ENCODE measurements at regions not wholly inside any gene's neighbourhood (a gene's known extent, or its start where the extent isn't known, plus 50 kb on each side); places are given as distances from the start of the nearest gene placed in this dataset.

GRCh38 chr1:114286960-114287359 is 133.3 kb upstream of the SYT6 start:
- no peaks in the 10 kb centered on the region for H4K20me1 ChIP-seq (ENCODE audit: control insufficient read depth, extremely low read depth, insufficient read depth, low read length)
- H3K9ac ChIP-seq (ENCODE audit: control insufficient read depth, extremely low read depth, insufficient read depth, low read length), result no peak overlapping the region
- dilution Hi-C loops (cut with MboI; ENCODE audit: extremely low pct_ligation_motif_present, low sequenced_read_pairs), result no loop called here
- FAIRE-seq (no peak), DNase-seq (ENCODE audit: low read depth, low spot score) (no peak)
- TF ChIP-seq CTCF (optimal IDR thresholded peaks at IDR 0.05 in 1 of 3, IDR thresholded peaks at IDR 0.05 in 1 of 3, conservative IDR thresholded peaks at IDR 0.05 in 1 of 3; ENCODE audit: extremely low read depth in 1 of 3, insufficient read depth in 2 of 3, low read length in 3 of 3) (no peak), EZH2 (IDR thresholded peaks at IDR 0.05; ENCODE audit: low read length) (no peak)
- H3K9me1 ChIP-seq (ENCODE audit: control insufficient read depth, extremely low read depth, insufficient read depth, low read length), result no peaks in the 10 kb centered on the region
- H3K4me1 ChIP-seq (ENCODE audit: control insufficient read depth, extremely low read depth, insufficient read depth, low read length), result no peaks in the 10 kb centered on the region
- H3K27me3 ChIP-seq (ENCODE audit: control insufficient read depth, extremely low read depth, insufficient read depth, low read length), result no peaks in the 10 kb centered on the region
- H3K36me3 ChIP-seq (ENCODE audit: control insufficient read depth in 2 of 2, extremely low read depth in 1 of 2, insufficient read depth in 2 of 2, low read length in 2 of 2), result no peaks in the 10 kb centered on the region
- no peak overlapping the region for H3K4me3 ChIP-seq (ENCODE audit: control insufficient read depth in 2 of 3, extremely low read depth in 1 of 3, insufficient read depth in 2 of 3, low read depth in 1 of 3, low read length in 3 of 3)
- no peak overlapping the region for H3K4me2 ChIP-seq (ENCODE audit: control insufficient read depth, extremely low read depth, insufficient read depth, low read depth, low read length)
- no peak overlapping the region for H3K27ac ChIP-seq (ENCODE audit: control insufficient read depth, insufficient read depth, low read length)
- no peaks in the 10 kb centered on the region for H3K79me2 ChIP-seq (ENCODE audit: control insufficient read depth, insufficient read depth, low read length)
- H2AFZ ChIP-seq (ENCODE audit: control insufficient read depth, low read length), result no peak overlapping the region
- H3K9me3 ChIP-seq (ENCODE audit: control insufficient read depth, low read depth, low read length), result no peaks in the 10 kb centered on the region

GRCh38 chr1:114286179-114286578 is 132.5 kb upstream of the SYT6 start:
- no peak overlapping the region for H3K27ac ChIP-seq (ENCODE audit: control insufficient read depth, insufficient read depth, low read length)
- H3K79me2 ChIP-seq (ENCODE audit: control insufficient read depth, insufficient read depth, low read length), result no peaks in the 10 kb centered on the region
- no peak overlapping the region for H2AFZ ChIP-seq (ENCODE audit: control insufficient read depth, low read length)
- TF ChIP-seq CTCF (optimal IDR thresholded peaks at IDR 0.05 in 1 of 3, IDR thresholded peaks at IDR 0.05 in 1 of 3, conservative IDR thresholded peaks at IDR 0.05 in 1 of 3; ENCODE audit: extremely low read depth in 1 of 3, insufficient read depth in 2 of 3, low read length in 3 of 3) (peak in 2 of 3 experiments; percentile 7 to 35), EZH2 (IDR thresholded peaks at IDR 0.05; ENCODE audit: low read length) (no peak)
- no peak overlapping the region for H3K9ac ChIP-seq (ENCODE audit: control insufficient read depth, extremely low read depth, insufficient read depth, low read length)
- no peak overlapping the region for H3K4me3 ChIP-seq (ENCODE audit: control insufficient read depth in 2 of 3, extremely low read depth in 1 of 3, insufficient read depth in 2 of 3, low read depth in 1 of 3, low read length in 3 of 3)
- H3K4me2 ChIP-seq (ENCODE audit: control insufficient read depth, extremely low read depth, insufficient read depth, low read depth, low read length), result no peak overlapping the region
- no peak for FAIRE-seq
- no peaks in the 10 kb centered on the region for H4K20me1 ChIP-seq (ENCODE audit: control insufficient read depth, extremely low read depth, insufficient read depth, low read length)
- DNase-seq (ENCODE audit: low read depth, low spot score), result no peak
- dilution Hi-C loops (cut with MboI; ENCODE audit: extremely low pct_ligation_motif_present, low sequenced_read_pairs), result no loop called here
- H3K27me3 ChIP-seq (ENCODE audit: control insufficient read depth, extremely low read depth, insufficient read depth, low read length), result no peaks in the 10 kb centered on the region
- no peaks in the 10 kb centered on the region for H3K9me1 ChIP-seq (ENCODE audit: control insufficient read depth, extremely low read depth, insufficient read depth, low read length)
- H3K36me3 ChIP-seq (ENCODE audit: control insufficient read depth in 2 of 2, extremely low read depth in 1 of 2, insufficient read depth in 2 of 2, low read length in 2 of 2), result no peaks in the 10 kb centered on the region
- H3K4me1 ChIP-seq (ENCODE audit: control insufficient read depth, extremely low read depth, insufficient read depth, low read length), result no peaks in the 10 kb centered on the region
- no peaks in the 10 kb centered on the region for H3K9me3 ChIP-seq (ENCODE audit: control insufficient read depth, low read depth, low read length)

Measured in keratinocyte (primary cell).